GM23338 (cell line): ENCODE measurements at regions not wholly inside any gene's neighbourhood (a gene's known extent, or its start where the extent isn't known, plus 50 kb on each side); places are given as distances from the start of the nearest gene placed in this dataset.

Experiments used
- ATAC-seq: fragments of 200-7000 bp; cut with Tn5 transposase; 3 replicates; pipeline ENCODE4 v1.9.1; 2020
- DNase-seq: peaks from one replicate; pipeline ENCODE4 v3.0.0-alpha.2; 2015; ENCODE audit warnings: low spot score
- H2AFZ ChIP-seq: fragments of 200-600 bp; sonication (generic); 2 replicates; pipeline ENCODE4 v1.8.0; 2016; ENCODE audit warnings: antibody characterized with exemption, mild to moderate bottlenecking, moderate library complexity
- H3F3A ChIP-seq: fragments of 200-600 bp; sonication (generic); replicated peaks from 2 replicates; pipeline ENCODE4 v1.8.0; 2017; ENCODE audit warnings: antibody characterized with exemption, mixed run types, low read depth
- H3K27ac ChIP-seq: fragments of 200-600 bp; sonication (generic); 2 replicates; pipeline ENCODE4 v1.6.1; 2016; ENCODE audit warnings: low read depth
- H3K27me3 ChIP-seq: fragments of 200-600 bp; sonication (generic); 2 replicates; pipeline ENCODE4 v1.8.0; 2016; ENCODE audit warnings: mild to moderate bottlenecking, mixed run types, moderate library complexity; ENCODE audit not compliant: insufficient read depth
- H3K36me3 ChIP-seq: fragments of 200-600 bp; sonication (generic); 2 replicates; pipeline ENCODE4 v1.8.0; 2016; ENCODE audit warnings: mild to moderate bottlenecking; ENCODE audit not compliant: insufficient read depth
- H3K4me1 ChIP-seq: fragments of 200-600 bp; sonication (generic); 2 replicates; pipeline ENCODE4 v1.8.0; 2016; ENCODE audit warnings: mild to moderate bottlenecking, moderate library complexity; ENCODE audit not compliant: insufficient read depth
- H3K4me2 ChIP-seq: fragments of 200-600 bp; sonication (generic); 2 replicates; pipeline ENCODE4 v1.7.1; 2017; ENCODE audit warnings: mixed run types
- H3K4me3 ChIP-seq: fragments of 200-600 bp; sonication (generic); 2 replicates; pipeline ENCODE4 v1.6.1; 2016; ENCODE audit warnings: mixed run types
- H3K79me2 ChIP-seq: fragments of 200-600 bp; sonication (generic); replicated peaks from 2 replicates; pipeline ENCODE4 v1.8.0; 2017; ENCODE audit warnings: mild to moderate bottlenecking; ENCODE audit not compliant: insufficient read depth
- H3K9me2 ChIP-seq: fragments of 200-600 bp; sonication (generic); 2 replicates; pipeline ENCODE4 v1.8.0; 2017; ENCODE audit not compliant: insufficient read depth
- H4K20me1 ChIP-seq: fragments of 200-600 bp; sonication (generic); replicated peaks from 2 replicates; pipeline ENCODE4 v1.8.0; 2017; ENCODE audit warnings: mild to moderate bottlenecking; ENCODE audit not compliant: insufficient read depth
- H3K27ac Mint-ChIP-seq: 2 replicates; pipeline ENCODE4 v1.8.0; 2020; ENCODE audit warnings: inconsistent platforms, mild to moderate bottlenecking, moderate library complexity, mixed read lengths
- H3K27me3 Mint-ChIP-seq: 3 replicates; pipeline ENCODE4 v1.8.0; 2022; ENCODE audit warnings: low read depth, mild to moderate bottlenecking, moderate library complexity, mixed read lengths, inconsistent platforms; ENCODE audit not compliant: insufficient read depth, poor library complexity
- H3K36me3 Mint-ChIP-seq: 3 replicates; pipeline ENCODE4 v1.8.0; 2021; ENCODE audit warnings: low read depth, mild to moderate bottlenecking, inconsistent platforms, moderate library complexity, mixed read lengths
- H3K4me1 Mint-ChIP-seq: 3 replicates; pipeline ENCODE4 v1.8.0; 2020; ENCODE audit warnings: mild to moderate bottlenecking, inconsistent platforms, mixed read lengths
- H3K4me3 Mint-ChIP-seq: 3 replicates; pipeline ENCODE4 v1.8.0; 2021; ENCODE audit warnings: moderate library complexity, mild to moderate bottlenecking, inconsistent platforms, mixed read lengths
- H3K9me3 Mint-ChIP-seq: 3 replicates; pipeline ENCODE4 v1.8.0; 2020; ENCODE audit warnings: moderate library complexity, mild to moderate bottlenecking, inconsistent platforms, mixed read lengths
- CREB1 ChIP-seq: fragments of 250-450 bp; sonication (Bioruptor Pico); IDR thresholded peaks from 2 replicates; pipeline ENCODE4 v1.5.0; 2020; ENCODE audit warnings: low read depth, mild to moderate bottlenecking, moderate library complexity
- EZH2 ChIP-seq: fragments of 200-600 bp; sonication (generic); IDR thresholded peaks from one replicate; pipeline ENCODE4 v1.8.0; 2017; ENCODE audit warnings: antibody characterized with exemption, mild to moderate bottlenecking, low read depth; ENCODE audit not compliant: unreplicated experiment
- EZH2phosphoT487 ChIP-seq: fragments of 200-600 bp; sonication (generic); IDR thresholded peaks from one replicate; pipeline ENCODE4 v1.8.1; 2018; ENCODE audit warnings: antibody characterized with exemption; ENCODE audit not compliant: unreplicated experiment
- JUNB ChIP-seq: IDR thresholded peaks from one replicate; pipeline ENCODE4 v1.6.1; 2016; ENCODE audit warnings: antibody characterized with exemption; ENCODE audit not compliant: unreplicated experiment
- ZNF114 ChIP-seq: fragments of 250-450 bp; sonication (Bioruptor Pico); IDR thresholded peaks from 2 replicates; pipeline ENCODE4 v1.5.0; 2020; ENCODE audit warnings: mild to moderate bottlenecking, moderate library complexity
- TF ChIP-seq, protein P1 (sequence below): IDR thresholded peaks from 2 replicates; pipeline ENCODE4 v1.6.1; 2016; ENCODE audit warnings: antibody characterized with exemption
- TF ChIP-seq, protein P2 (sequence below): fragments of 250-450 bp; sonication (Bioruptor Pico); IDR thresholded peaks from 2 replicates; pipeline ENCODE4 v1.5.0; 2020; ENCODE audit warnings: mild to moderate bottlenecking, moderate library complexity
- TF ChIP-seq, protein P3 (sequence below), 2 experiments: fragments of 200-600 bp in 1 of 2; sonication (generic) in 1 of 2; conservative IDR thresholded peaks; 2 replicates each; pipeline versions ENCODE4 v1.5.1 to v1.6.1; 2016 to 2017; ENCODE audit warnings: antibody characterized with exemption in 2 of 2, low read depth in 2 of 2, mild to moderate bottlenecking in 2 of 2, moderate library complexity in 1 of 2

DNA sequence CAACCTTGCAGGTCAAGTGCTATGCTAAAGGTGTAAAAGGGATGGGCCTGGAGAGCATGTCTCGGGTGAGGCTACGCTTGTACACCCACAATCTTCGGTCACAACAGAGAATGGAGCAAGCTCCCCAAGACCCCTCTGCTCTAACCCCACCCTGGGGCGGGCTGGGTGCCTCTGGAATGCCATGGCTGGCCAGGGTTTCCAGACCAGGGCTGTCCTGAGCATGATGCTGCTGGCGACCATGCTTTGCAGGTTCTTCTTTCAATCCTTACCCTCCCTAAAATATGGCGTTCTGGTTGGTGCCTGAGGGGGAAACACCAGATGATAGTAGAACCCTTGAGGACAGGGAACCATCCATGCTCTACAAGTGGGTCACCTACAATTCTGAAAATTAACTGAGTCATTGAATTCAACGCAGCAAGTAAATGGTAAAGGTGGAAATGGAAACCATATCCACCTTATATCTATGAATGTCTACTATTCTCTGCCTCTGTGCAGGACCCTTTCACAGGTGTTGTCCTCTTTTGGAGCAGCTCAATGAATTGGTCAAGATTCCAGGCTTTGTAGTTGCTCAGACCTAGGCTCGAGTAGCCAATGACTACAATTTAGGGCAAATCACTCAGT lies 111.6 kb upstream of the EGLN3 start:
- H3K9me2 ChIP-seq = no peaks in the 10 kb centered on the region
- Mint-ChIP-seq H3K27ac (no peak overlapping the region), H3K4me1 (peaks cover 4% of the 10 kb centered on the region), H3K4me3 (no peak overlapping the region), H3K9me3 (no peaks in the 10 kb centered on the region), H3K27me3 (peaks cover 12% of the 10 kb centered on the region), H3K36me3 (no peaks in the 10 kb centered on the region)
- H3K36me3 ChIP-seq = no peaks in the 10 kb centered on the region
- no peak overlapping the region for H2AFZ ChIP-seq
- no peak for ATAC-seq
- H3F3A ChIP-seq = no peaks in the 10 kb centered on the region; the same call in 1 of the 2 replicates
- no peak for DNase-seq
- peaks cover 33% of the 10 kb centered on the region for H3K27me3 ChIP-seq
- H4K20me1 ChIP-seq = no peaks in the 10 kb centered on the region
- no peaks in the 10 kb centered on the region for H3K79me2 ChIP-seq
- H3K4me2 ChIP-seq = no peak overlapping the region
- TF ChIP-seq CREB1 (CRISPR knock-in tag) (no peak), EZH2 (no peak), EZH2phosphoT487 (no peak)
- H3K4me3 ChIP-seq = no peak overlapping the region
- H3K27ac ChIP-seq = no peak overlapping the region
- H3K4me1 ChIP-seq = peaks cover 11% of the 10 kb centered on the region

DNA sequence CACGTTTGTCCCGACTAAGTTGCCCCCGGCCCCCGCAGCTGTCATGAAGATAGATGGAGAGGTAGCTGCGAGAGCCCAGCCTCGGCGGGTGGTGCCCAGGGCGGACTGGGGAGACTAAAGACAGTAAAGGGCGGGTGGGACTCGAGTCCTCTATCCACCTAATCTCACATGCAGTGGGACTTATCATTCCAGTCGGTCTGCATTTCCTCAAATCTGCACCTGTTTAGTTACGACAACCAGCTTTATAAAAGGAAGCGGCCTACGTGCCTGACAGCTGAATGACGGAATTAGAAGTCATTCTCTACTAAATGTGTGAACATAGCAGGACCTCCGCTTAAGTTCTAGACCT lies 109.8 kb upstream of the EGLN3 start:
- Histone ChIP-seq H3K4me1 (peaks cover 11% of the 10 kb centered on the region), H3K27ac (no peak overlapping the region), H4K20me1 (no peaks in the 10 kb centered on the region), H2AFZ (peak overlapping the region; percentile 100), H3K36me3 (no peaks in the 10 kb centered on the region), H3K27me3 (peaks cover 33% of the 10 kb centered on the region), H3K4me2 (peak overlapping the region; percentile 91), H3K79me2 (no peaks in the 10 kb centered on the region), H3F3A (no peaks in the 10 kb centered on the region; the same call in 1 of the 2 replicates), H3K9me2 (no peaks in the 10 kb centered on the region), H3K4me3 (peak overlapping the region; percentile 69)
- no peaks in the 10 kb centered on the region for H3K9me3 Mint-ChIP-seq
- H3K27me3 Mint-ChIP-seq = peaks cover 12% of the 10 kb centered on the region
- DNase-seq = no peak
- H3K27ac Mint-ChIP-seq = no peak overlapping the region
- peaks cover 4% of the 10 kb centered on the region for H3K4me1 Mint-ChIP-seq
- peak; percentile 28 for ATAC-seq
- H3K4me3 Mint-ChIP-seq = peak overlapping the region; percentile 79
- no peaks in the 10 kb centered on the region for H3K36me3 Mint-ChIP-seq
- TF ChIP-seq, protein P1, sequence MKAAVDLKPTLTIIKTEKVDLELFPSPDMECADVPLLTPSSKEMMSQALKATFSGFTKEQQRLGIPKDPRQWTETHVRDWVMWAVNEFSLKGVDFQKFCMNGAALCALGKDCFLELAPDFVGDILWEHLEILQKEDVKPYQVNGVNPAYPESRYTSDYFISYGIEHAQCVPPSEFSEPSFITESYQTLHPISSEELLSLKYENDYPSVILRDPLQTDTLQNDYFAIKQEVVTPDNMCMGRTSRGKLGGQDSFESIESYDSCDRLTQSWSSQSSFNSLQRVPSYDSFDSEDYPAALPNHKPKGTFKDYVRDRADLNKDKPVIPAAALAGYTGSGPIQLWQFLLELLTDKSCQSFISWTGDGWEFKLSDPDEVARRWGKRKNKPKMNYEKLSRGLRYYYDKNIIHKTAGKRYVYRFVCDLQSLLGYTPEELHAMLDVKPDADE = no peak
- TF ChIP-seq, protein P2, sequence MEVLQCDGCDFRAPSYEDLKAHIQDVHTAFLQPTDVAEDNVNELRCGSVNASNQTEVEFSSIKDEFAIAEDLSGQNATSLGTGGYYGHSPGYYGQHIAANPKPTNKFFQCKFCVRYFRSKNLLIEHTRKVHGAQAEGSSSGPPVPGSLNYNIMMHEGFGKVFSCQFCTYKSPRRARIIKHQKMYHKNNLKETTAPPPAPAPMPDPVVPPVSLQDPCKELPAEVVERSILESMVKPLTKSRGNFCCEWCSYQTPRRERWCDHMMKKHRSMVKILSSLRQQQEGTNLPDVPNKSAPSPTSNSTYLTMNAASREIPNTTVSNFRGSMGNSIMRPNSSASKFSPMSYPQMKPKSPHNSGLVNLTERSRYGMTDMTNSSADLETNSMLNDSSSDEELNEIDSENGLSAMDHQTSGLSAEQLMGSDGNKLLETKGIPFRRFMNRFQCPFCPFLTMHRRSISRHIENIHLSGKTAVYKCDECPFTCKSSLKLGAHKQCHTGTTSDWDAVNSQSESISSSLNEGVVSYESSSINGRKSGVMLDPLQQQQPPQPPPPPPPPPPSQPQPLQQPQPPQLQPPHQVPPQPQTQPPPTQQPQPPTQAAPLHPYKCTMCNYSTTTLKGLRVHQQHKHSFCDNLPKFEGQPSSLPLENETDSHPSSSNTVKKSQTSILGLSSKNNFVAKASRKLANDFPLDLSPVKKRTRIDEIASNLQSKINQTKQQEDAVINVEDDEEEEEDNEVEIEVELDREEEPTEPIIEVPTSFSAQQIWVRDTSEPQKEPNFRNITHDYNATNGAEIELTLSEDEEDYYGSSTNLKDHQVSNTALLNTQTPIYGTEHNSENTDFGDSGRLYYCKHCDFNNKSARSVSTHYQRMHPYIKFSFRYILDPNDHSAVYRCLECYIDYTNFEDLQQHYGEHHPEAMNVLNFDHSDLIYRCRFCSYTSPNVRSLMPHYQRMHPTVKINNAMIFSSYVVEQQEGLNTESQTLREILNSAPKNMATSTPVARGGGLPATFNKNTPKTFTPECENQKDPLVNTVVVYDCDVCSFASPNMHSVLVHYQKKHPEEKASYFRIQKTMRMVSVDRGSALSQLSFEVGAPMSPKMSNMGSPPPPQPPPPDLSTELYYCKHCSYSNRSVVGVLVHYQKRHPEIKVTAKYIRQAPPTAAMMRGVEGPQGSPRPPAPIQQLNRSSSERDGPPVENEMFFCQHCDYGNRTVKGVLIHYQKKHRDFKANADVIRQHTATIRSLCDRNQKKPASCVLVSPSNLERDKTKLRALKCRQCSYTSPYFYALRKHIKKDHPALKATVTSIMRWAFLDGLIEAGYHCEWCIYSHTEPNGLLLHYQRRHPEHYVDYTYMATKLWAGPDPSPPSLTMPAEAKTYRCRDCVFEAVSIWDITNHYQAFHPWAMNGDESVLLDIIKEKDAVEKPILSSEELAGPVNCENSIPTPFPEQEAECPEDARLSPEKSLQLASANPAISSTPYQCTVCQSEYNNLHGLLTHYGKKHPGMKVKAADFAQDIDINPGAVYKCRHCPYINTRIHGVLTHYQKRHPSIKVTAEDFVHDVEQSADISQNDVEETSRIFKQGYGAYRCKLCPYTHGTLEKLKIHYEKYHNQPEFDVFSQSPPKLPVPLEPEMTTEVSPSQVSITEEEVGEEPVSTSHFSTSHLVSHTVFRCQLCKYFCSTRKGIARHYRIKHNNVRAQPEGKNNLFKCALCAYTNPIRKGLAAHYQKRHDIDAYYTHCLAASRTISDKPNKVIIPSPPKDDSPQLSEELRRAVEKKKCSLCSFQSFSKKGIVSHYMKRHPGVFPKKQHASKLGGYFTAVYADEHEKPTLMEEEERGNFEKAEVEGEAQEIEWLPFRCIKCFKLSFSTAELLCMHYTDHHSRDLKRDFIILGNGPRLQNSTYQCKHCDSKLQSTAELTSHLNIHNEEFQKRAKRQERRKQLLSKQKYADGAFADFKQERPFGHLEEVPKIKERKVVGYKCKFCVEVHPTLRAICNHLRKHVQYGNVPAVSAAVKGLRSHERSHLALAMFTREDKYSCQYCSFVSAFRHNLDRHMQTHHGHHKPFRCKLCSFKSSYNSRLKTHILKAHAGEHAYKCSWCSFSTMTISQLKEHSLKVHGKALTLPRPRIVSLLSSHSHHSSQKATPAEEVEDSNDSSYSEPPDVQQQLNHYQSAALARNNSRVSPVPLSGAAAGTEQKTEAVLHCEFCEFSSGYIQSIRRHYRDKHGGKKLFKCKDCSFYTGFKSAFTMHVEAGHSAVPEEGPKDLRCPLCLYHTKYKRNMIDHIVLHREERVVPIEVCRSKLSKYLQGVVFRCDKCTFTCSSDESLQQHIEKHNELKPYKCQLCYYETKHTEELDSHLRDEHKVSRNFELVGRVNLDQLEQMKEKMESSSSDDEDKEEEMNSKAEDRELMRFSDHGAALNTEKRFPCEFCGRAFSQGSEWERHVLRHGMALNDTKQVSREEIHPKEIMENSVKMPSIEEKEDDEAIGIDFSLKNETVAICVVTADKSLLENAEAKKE (CRISPR knock-in tag) = no peak
- TF ChIP-seq, protein P3, sequence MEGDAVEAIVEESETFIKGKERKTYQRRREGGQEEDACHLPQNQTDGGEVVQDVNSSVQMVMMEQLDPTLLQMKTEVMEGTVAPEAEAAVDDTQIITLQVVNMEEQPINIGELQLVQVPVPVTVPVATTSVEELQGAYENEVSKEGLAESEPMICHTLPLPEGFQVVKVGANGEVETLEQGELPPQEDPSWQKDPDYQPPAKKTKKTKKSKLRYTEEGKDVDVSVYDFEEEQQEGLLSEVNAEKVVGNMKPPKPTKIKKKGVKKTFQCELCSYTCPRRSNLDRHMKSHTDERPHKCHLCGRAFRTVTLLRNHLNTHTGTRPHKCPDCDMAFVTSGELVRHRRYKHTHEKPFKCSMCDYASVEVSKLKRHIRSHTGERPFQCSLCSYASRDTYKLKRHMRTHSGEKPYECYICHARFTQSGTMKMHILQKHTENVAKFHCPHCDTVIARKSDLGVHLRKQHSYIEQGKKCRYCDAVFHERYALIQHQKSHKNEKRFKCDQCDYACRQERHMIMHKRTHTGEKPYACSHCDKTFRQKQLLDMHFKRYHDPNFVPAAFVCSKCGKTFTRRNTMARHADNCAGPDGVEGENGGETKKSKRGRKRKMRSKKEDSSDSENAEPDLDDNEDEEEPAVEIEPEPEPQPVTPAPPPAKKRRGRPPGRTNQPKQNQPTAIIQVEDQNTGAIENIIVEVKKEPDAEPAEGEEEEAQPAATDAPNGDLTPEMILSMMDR (conservative IDR thresholded peaks at IDR 0.05; ENCODE audit: low read depth in 2 of 2) = no peak
- TF ChIP-seq EZH2phosphoT487 = no peak
- TF ChIP-seq ZNF114 (CRISPR knock-in tag) = no peak
- no peak for TF ChIP-seq CREB1 (CRISPR knock-in tag)
- TF ChIP-seq JUNB = no peak
